ENCODE measurements at regions not wholly inside any gene's neighbourhood (a gene's known extent, or its start where the extent isn't known, plus 50 kb on each side); places are given as distances from the start of the nearest gene placed in this dataset.

DNA sequence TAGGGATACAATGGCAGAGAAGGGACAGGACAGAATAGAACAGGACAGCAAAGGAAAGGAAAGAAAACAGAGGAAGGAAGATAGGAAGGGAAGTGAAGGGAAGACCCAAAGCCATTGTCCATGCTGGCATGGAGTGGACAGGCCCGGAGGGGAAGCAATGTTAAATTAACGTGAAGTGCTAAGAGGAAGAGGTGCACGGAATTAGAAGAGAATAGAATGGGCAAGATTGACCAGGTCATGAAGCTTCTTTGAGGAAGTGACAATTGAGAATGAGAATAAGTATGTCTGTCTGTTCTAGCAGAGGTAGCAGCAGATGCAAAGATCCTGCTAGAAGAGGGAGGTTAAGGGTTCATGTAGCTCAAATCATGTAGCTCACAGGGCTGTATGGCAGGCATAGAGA lies 117.2 kb downstream of the MAF start:
- 82% methylated on average over 3 of the region's 3 CpGs for WGBS
- TF ChIP-seq, protein P1, sequence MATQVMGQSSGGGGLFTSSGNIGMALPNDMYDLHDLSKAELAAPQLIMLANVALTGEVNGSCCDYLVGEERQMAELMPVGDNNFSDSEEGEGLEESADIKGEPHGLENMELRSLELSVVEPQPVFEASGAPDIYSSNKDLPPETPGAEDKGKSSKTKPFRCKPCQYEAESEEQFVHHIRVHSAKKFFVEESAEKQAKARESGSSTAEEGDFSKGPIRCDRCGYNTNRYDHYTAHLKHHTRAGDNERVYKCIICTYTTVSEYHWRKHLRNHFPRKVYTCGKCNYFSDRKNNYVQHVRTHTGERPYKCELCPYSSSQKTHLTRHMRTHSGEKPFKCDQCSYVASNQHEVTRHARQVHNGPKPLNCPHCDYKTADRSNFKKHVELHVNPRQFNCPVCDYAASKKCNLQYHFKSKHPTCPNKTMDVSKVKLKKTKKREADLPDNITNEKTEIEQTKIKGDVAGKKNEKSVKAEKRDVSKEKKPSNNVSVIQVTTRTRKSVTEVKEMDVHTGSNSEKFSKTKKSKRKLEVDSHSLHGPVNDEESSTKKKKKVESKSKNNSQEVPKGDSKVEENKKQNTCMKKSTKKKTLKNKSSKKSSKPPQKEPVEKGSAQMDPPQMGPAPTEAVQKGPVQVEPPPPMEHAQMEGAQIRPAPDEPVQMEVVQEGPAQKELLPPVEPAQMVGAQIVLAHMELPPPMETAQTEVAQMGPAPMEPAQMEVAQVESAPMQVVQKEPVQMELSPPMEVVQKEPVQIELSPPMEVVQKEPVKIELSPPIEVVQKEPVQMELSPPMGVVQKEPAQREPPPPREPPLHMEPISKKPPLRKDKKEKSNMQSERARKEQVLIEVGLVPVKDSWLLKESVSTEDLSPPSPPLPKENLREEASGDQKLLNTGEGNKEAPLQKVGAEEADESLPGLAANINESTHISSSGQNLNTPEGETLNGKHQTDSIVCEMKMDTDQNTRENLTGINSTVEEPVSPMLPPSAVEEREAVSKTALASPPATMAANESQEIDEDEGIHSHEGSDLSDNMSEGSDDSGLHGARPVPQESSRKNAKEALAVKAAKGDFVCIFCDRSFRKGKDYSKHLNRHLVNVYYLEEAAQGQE (IDR thresholded peaks at IDR 0.05) = no peak
- no peak for TF ChIP-seq RXRA (IDR thresholded peaks at IDR 0.05)
- no peak for TF ChIP-seq EGR1 (IDR thresholded peaks at IDR 0.05; ENCODE audit: low read depth in 2 of 2)
- no peak for TF ChIP-seq FOXA2 (IDR thresholded peaks at IDR 0.05)
- TF ChIP-seq, protein P2, sequence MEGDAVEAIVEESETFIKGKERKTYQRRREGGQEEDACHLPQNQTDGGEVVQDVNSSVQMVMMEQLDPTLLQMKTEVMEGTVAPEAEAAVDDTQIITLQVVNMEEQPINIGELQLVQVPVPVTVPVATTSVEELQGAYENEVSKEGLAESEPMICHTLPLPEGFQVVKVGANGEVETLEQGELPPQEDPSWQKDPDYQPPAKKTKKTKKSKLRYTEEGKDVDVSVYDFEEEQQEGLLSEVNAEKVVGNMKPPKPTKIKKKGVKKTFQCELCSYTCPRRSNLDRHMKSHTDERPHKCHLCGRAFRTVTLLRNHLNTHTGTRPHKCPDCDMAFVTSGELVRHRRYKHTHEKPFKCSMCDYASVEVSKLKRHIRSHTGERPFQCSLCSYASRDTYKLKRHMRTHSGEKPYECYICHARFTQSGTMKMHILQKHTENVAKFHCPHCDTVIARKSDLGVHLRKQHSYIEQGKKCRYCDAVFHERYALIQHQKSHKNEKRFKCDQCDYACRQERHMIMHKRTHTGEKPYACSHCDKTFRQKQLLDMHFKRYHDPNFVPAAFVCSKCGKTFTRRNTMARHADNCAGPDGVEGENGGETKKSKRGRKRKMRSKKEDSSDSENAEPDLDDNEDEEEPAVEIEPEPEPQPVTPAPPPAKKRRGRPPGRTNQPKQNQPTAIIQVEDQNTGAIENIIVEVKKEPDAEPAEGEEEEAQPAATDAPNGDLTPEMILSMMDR (IDR thresholded peaks at IDR 0.05; ENCODE audit: low read depth, low read length, missing input control) = no peak
- TF ChIP-seq YY1 (IDR thresholded peaks at IDR 0.05) = no peak
- TF ChIP-seq GABPA (IDR thresholded peaks at IDR 0.05 in 1 of 2, conservative IDR thresholded peaks at IDR 0.05 in 1 of 2) = no peak
- no peak for TF ChIP-seq NR2F2 (IDR thresholded peaks at IDR 0.05)
- TF ChIP-seq, protein P3, sequence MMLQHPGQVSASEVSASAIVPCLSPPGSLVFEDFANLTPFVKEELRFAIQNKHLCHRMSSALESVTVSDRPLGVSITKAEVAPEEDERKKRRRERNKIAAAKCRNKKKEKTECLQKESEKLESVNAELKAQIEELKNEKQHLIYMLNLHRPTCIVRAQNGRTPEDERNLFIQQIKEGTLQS (IDR thresholded peaks at IDR 0.05) = no peak
- no peak for TF ChIP-seq HNF4A (conservative IDR thresholded peaks at IDR 0.05)
- TF ChIP-seq, protein P4, sequence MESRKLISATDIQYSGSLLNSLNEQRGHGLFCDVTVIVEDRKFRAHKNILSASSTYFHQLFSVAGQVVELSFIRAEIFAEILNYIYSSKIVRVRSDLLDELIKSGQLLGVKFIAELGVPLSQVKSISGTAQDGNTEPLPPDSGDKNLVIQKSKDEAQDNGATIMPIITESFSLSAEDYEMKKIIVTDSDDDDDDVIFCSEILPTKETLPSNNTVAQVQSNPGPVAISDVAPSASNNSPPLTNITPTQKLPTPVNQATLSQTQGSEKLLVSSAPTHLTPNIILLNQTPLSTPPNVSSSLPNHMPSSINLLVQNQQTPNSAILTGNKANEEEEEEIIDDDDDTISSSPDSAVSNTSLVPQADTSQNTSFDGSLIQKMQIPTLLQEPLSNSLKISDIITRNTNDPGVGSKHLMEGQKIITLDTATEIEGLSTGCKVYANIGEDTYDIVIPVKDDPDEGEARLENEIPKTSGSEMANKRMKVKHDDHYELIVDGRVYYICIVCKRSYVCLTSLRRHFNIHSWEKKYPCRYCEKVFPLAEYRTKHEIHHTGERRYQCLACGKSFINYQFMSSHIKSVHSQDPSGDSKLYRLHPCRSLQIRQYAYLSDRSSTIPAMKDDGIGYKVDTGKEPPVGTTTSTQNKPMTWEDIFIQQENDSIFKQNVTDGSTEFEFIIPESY (IDR thresholded peaks at IDR 0.05) = no peak
- DNase-seq (ENCODE audit: low spot score) = no peak

DNA sequence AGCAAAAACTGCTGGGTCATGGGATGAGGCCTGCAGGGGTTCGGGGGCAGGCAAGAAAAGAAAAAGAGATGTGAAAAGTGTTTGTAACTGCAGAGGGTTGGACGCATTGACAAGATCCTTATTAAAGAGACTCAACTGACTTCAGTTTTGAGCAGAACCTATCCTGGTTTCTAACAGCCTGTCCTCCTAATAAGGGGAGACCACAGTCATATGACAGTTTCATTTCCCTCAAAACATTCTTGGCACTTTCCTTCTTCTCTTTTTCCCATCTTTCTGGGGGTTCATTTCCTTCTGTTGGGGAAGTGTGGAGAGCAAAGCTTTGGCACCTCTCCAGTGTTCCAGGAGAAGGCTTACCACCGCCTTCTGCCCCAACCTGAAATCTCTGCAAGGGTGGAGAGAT lies 118.5 kb downstream of the MAF start:
- WGBS = 73% methylated on average over 3 of the region's 3 CpGs
- no peak overlapping the region for H3K4me3 ChIP-seq (ENCODE audit: low read depth in 1 of 3, low read length in 3 of 3)
- H3K9ac ChIP-seq (ENCODE audit: low read depth in 1 of 2, low read length in 2 of 2) = no peak overlapping the region
- TF ChIP-seq, protein P5, sequence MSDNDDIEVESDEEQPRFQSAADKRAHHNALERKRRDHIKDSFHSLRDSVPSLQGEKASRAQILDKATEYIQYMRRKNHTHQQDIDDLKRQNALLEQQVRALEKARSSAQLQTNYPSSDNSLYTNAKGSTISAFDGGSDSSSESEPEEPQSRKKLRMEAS (IDR thresholded peaks at IDR 0.05) = peak; percentile 68
- TF ChIP-seq, protein P4 (IDR thresholded peaks at IDR 0.05) = no peak
- no peaks in the 10 kb centered on the region for H3K9me3 ChIP-seq (ENCODE audit: control insufficient read depth in 4 of 4, low read length in 3 of 4)
- H3K4me1 ChIP-seq (ENCODE audit: control insufficient read depth in 4 of 4, insufficient read depth in 4 of 4, low read length in 3 of 4) = peaks cover 0 to 5% (median 0%) of the 10 kb centered on the region in 4 donors
- H3K36me3 ChIP-seq (ENCODE audit: control insufficient read depth in 4 of 4, insufficient read depth in 3 of 4, low read depth in 1 of 4, low read length in 3 of 4) = no peaks in the 10 kb centered on the region
- DNase-seq (ENCODE audit: low spot score) = no peak
- H3K27ac ChIP-seq (ENCODE audit: low read depth in 1 of 2, low read length in 2 of 2) = no peak overlapping the region
- H3K27me3 ChIP-seq (ENCODE audit: control insufficient read depth in 4 of 4, insufficient read depth in 4 of 4, low read length in 3 of 4) = no peaks in the 10 kb centered on the region

More for the DNA sequence above, 117.2 kb downstream of the MAF start:
- Histone ChIP-seq H3K27ac (ENCODE audit: low read depth in 1 of 2, low read length in 2 of 2) (no peak overlapping the region), H3K4me3 (ENCODE audit: low read depth in 1 of 3, low read length in 3 of 3) (no peak overlapping the region), H3K9ac (ENCODE audit: low read depth in 1 of 2, low read length in 2 of 2) (no peak overlapping the region), H3K27me3 (ENCODE audit: control insufficient read depth in 4 of 4, insufficient read depth in 4 of 4, low read length in 3 of 4) (no peaks in the 10 kb centered on the region), H3K36me3 (ENCODE audit: control insufficient read depth in 4 of 4, insufficient read depth in 3 of 4, low read depth in 1 of 4, low read length in 3 of 4) (no peaks in the 10 kb centered on the region), H3K9me3 (ENCODE audit: control insufficient read depth in 4 of 4, low read length in 3 of 4) (no peaks in the 10 kb centered on the region), H3K4me1 (ENCODE audit: control insufficient read depth in 4 of 4, insufficient read depth in 4 of 4, low read length in 3 of 4) (peaks cover 0 to 5% (median 0%) of the 10 kb centered on the region in 4 donors)
